KMS-11 (cell line): ENCODE measurements at regions not wholly inside any gene's neighbourhood (a gene's known extent, or its start where the extent isn't known, plus 50 kb on each side); places are given as distances from the start of the nearest gene placed in this dataset.

ENCODE experiments used
- H2AFZ ChIP-seq: fragments of 200-600 bp; sonication (generic); 2 replicates; pipeline ENCODE4 v1.6.1; 2016; ENCODE audit warnings: antibody characterized with exemption, mixed run types, low read depth
- H3K27ac ChIP-seq: fragments of 200-600 bp; sonication (generic); 2 replicates; pipeline ENCODE4 v1.6.1; 2016; ENCODE audit warnings: mild to moderate bottlenecking, mixed run types
- H3K27me3 ChIP-seq: fragments of 200-600 bp; sonication (generic); 2 replicates; pipeline ENCODE4 v1.6.1; 2017; ENCODE audit warnings: mild to moderate bottlenecking, low read depth, mixed run types, moderate library complexity; ENCODE audit not compliant: insufficient read depth
- H3K36me3 ChIP-seq: fragments of 200-600 bp; sonication (generic); 2 replicates; pipeline ENCODE4 v1.6.1; 2017; ENCODE audit warnings: mild to moderate bottlenecking, mixed run types; ENCODE audit not compliant: insufficient read depth
- H3K4me1 ChIP-seq: fragments of 200-600 bp; sonication (generic); 2 replicates; pipeline ENCODE4 v1.6.1; 2016; ENCODE audit warnings: mild to moderate bottlenecking, low read depth, mixed run types; ENCODE audit not compliant: poor library complexity, severe bottlenecking
- H3K4me2 ChIP-seq: fragments of 200-600 bp; sonication (generic); 2 replicates; pipeline ENCODE4 v1.7.0; 2016; ENCODE audit warnings: mild to moderate bottlenecking, mixed run types
- H3K4me3 ChIP-seq: fragments of 200-600 bp; sonication (generic); IDR thresholded peaks from 2 replicates; pipeline ENCODE4 v1.6.1; 2017; ENCODE audit warnings: low read depth, low read length, mixed read lengths; ENCODE audit not compliant: insufficient read depth
- H3K79me2 ChIP-seq: fragments of 200-600 bp; sonication (generic); 2 replicates; pipeline ENCODE4 v1.6.1; 2016; ENCODE audit warnings: low read depth, mixed run types; ENCODE audit not compliant: insufficient read depth
- H3K9ac ChIP-seq: fragments of 200-600 bp; sonication (generic); 2 replicates; pipeline ENCODE4 v1.6.1; 2016; ENCODE audit warnings: mild to moderate bottlenecking, mixed run types
- H4K20me1 ChIP-seq: fragments of 200-600 bp; sonication (generic); 2 replicates; pipeline ENCODE4 v1.6.1; 2016; ENCODE audit warnings: mild to moderate bottlenecking, mixed run types; ENCODE audit not compliant: insufficient read depth
- TF ChIP-seq, protein P1 (sequence below): fragments of 200-600 bp; sonication (generic); conservative IDR thresholded peaks from 2 replicates; pipeline ENCODE4 v1.6.1; 2017; ENCODE audit warnings: low read depth, mild to moderate bottlenecking, antibody characterized with exemption, low read length, moderate library complexity, mixed read lengths

DNA sequence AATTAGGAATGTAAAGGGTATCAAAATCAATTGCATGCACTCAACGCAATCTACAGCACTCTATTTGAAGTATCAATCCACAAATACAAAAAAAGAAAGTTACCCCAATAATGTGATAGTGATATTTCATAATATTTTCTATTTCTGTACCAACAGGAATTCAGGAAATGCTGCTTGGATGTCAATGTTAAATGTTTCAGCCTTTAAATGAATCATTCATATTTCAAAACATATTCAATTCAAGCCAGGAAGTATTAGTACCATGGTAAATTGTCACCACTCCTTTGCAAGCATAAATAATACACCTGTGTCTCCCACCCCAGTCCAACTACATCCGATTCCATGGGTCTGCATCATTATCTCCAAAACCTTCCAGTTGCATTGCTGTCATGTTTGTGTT lies 1185.5 kb upstream of the CDH18 start:
- no peaks in the 10 kb centered on the region for H4K20me1 ChIP-seq
- H3K36me3 ChIP-seq: no peaks in the 10 kb centered on the region
- TF ChIP-seq, protein P1, sequence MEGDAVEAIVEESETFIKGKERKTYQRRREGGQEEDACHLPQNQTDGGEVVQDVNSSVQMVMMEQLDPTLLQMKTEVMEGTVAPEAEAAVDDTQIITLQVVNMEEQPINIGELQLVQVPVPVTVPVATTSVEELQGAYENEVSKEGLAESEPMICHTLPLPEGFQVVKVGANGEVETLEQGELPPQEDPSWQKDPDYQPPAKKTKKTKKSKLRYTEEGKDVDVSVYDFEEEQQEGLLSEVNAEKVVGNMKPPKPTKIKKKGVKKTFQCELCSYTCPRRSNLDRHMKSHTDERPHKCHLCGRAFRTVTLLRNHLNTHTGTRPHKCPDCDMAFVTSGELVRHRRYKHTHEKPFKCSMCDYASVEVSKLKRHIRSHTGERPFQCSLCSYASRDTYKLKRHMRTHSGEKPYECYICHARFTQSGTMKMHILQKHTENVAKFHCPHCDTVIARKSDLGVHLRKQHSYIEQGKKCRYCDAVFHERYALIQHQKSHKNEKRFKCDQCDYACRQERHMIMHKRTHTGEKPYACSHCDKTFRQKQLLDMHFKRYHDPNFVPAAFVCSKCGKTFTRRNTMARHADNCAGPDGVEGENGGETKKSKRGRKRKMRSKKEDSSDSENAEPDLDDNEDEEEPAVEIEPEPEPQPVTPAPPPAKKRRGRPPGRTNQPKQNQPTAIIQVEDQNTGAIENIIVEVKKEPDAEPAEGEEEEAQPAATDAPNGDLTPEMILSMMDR: no peak
- H3K27me3 ChIP-seq: no peaks in the 10 kb centered on the region
- no peak overlapping the region for H3K4me2 ChIP-seq
- H3K4me3 ChIP-seq: no peak overlapping the region
- no peaks in the 10 kb centered on the region for H3K79me2 ChIP-seq
- H3K27ac ChIP-seq: no peak overlapping the region
- no peak overlapping the region for H2AFZ ChIP-seq
- no peaks in the 10 kb centered on the region for H3K4me1 ChIP-seq
- H3K9ac ChIP-seq: no peak overlapping the region

DNA sequence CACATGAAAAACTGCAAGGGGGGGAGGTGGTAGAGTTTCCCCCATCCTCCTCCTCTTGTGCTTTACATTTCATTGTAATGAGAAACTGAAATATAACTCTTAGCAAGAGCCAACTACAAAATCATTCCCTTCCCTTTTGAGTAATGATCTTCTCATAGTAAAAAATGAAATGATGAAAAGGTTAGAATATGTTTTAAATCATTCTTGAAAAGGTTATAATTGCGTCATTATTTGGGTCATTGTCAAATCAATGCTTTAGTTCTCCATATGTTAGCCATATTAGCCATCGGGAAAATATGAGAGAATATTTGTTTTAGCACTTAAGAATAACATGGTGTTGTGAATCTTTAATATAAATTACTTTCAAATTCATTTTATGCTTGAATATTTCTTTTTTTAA lies 1185.0 kb upstream of the CDH18 start:
- H3K36me3 ChIP-seq: no peaks in the 10 kb centered on the region
- H3K9ac ChIP-seq: no peak overlapping the region
- H3K27ac ChIP-seq: no peak overlapping the region
- H3K79me2 ChIP-seq: no peaks in the 10 kb centered on the region
- no peaks in the 10 kb centered on the region for H3K27me3 ChIP-seq
- TF ChIP-seq, protein P1: no peak
- no peak overlapping the region for H2AFZ ChIP-seq
- no peak overlapping the region for H3K4me2 ChIP-seq
- no peaks in the 10 kb centered on the region for H3K4me1 ChIP-seq
- H3K4me3 ChIP-seq: no peak overlapping the region
- no peaks in the 10 kb centered on the region for H4K20me1 ChIP-seq

DNA sequence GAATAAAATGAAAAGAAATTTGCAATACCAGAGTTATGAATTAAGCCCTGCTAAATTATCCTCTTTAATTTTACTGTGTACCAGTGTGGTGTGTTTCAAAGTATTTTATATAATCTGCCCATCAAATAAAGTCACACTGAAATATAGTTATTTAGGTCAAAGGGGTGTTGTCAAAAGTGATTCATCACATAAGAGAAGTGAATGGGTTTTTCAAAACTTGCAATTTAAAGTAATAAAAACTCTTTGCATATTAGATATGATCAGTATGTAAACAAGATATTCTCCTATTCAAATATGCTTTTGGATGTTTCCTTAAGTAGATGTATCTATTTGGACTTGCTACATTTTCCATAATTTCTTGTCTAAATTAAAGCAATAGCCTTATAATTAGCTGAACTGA lies 1183.0 kb upstream of the CDH18 start:
- TF ChIP-seq, protein P1: no peak
- no peak overlapping the region for H2AFZ ChIP-seq
- H3K27ac ChIP-seq: no peak overlapping the region

DNA sequence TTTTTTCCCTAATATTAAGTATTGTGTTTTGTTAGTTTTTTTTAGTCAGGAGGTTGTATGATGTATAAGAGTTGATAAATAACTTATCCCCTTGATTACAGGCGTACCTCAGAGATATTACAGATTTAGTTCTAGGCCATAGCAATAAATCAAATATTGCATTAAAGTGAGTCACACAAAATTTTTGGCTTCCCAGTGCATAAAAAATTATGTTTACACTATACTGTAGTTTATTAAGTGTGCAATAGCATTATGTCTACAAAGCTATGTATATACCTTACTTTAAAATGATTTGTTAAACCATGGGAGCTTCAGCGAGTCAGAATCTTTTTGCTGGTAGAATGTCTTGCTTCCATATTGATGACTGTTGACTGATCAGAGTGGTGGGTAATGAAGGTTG lies 1180.6 kb upstream of the CDH18 start:
- no peaks in the 10 kb centered on the region for H4K20me1 ChIP-seq
- no peak overlapping the region for H3K9ac ChIP-seq
- no peak overlapping the region for H3K4me2 ChIP-seq
- no peak overlapping the region for H3K27ac ChIP-seq
- TF ChIP-seq, protein P1: no peak
- H3K27me3 ChIP-seq: no peaks in the 10 kb centered on the region
- no peaks in the 10 kb centered on the region for H3K79me2 ChIP-seq
- H3K4me3 ChIP-seq: no peak overlapping the region
- no peak overlapping the region for H2AFZ ChIP-seq
- no peaks in the 10 kb centered on the region for H3K4me1 ChIP-seq
- no peaks in the 10 kb centered on the region for H3K36me3 ChIP-seq

More for the DNA sequence above, 1183.0 kb upstream of the CDH18 start:
- Histone ChIP-seq H3K9ac (no peak overlapping the region), H3K36me3 (no peaks in the 10 kb centered on the region), H3K27me3 (no peaks in the 10 kb centered on the region), H3K4me3 (no peak overlapping the region), H4K20me1 (no peaks in the 10 kb centered on the region), H3K4me2 (no peak overlapping the region), H3K79me2 (no peaks in the 10 kb centered on the region), H3K4me1 (no peaks in the 10 kb centered on the region)

DNA sequence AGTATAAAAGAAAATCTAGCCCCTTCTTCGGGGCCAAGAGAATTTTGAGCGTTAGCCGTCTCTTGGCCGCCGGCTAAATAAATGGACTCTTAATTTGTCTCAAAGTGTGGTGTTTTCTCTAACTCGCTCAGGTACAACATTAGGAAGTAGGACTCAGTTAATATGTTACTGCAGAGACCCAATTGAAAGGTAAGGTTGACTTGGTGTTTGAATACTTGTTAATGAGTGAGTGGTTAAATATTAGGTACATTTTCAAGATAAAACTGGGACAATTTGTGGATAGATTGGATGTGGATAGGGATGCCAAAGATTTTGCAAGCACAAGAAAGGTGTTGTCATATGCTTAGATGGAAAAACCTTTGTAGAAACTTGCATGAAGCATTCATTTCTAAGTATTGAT lies 1177.3 kb upstream of the CDH18 start:
- Histone ChIP-seq H3K36me3 (no peaks in the 10 kb centered on the region), H3K4me2 (no peak overlapping the region), H3K27ac (no peak overlapping the region), H3K79me2 (no peaks in the 10 kb centered on the region), H4K20me1 (no peaks in the 10 kb centered on the region), H3K9ac (no peak overlapping the region), H3K4me1 (no peaks in the 10 kb centered on the region), H3K27me3 (no peaks in the 10 kb centered on the region), H2AFZ (no peak overlapping the region), H3K4me3 (no peak overlapping the region)
- TF ChIP-seq, protein P1: no peak
